ENCODE measurements at regions not wholly inside any gene's neighbourhood (a gene's known extent, or its start where the extent isn't known, plus 50 kb on each side); places are given as distances from the start of the nearest gene placed in this dataset.

- no peak overlapping the region for H3K18ac ChIP-seq (ENCODE audit: low read length)
- H3K23ac ChIP-seq (ENCODE audit: low read depth, low read length, poor library complexity), result no peak overlapping the region
Observed at GRCh38 chr5:103474677-103475076, 87.9 kb downstream of the NUDT12 start.

GRCh38 chr5:103473725-103474124, 88.9 kb downstream of the NUDT12 start:
- no peak overlapping the region for H3K27ac ChIP-seq (replicated peaks; ENCODE audit: low read length)
- H2BK120ac ChIP-seq (ENCODE audit: low read depth, low read length), result no peak overlapping the region
- H3K23ac ChIP-seq (ENCODE audit: low read depth, low read length, poor library complexity), result no peak overlapping the region
- no peak overlapping the region for H4K91ac ChIP-seq (ENCODE audit: low read depth, low read length, poor library complexity)
- H2BK15ac ChIP-seq (ENCODE audit: low read length), result no peak overlapping the region
- H3K4me3 ChIP-seq (ENCODE audit: low read length in 2 of 2), result no peak overlapping the region
- H3K18ac ChIP-seq (ENCODE audit: low read length), result no peak overlapping the region
- H3K4me2 ChIP-seq (ENCODE audit: insufficient read depth, low read length, poor library complexity, severe bottlenecking), result no peak overlapping the region
- no peaks in the 10 kb centered on the region for H3K36me3 ChIP-seq (replicated peaks in 1 of 2; ENCODE audit: control insufficient read depth in 2 of 2, insufficient read depth in 2 of 2, low read length in 2 of 2)
- peaks cover 3 to 4% of the 10 kb centered on the region in 2 donors for H3K4me1 ChIP-seq (ENCODE audit: control insufficient read depth in 2 of 2, insufficient read depth in 1 of 2, low read depth in 1 of 2, low read length in 2 of 2)
- no peak overlapping the region for H2BK5ac ChIP-seq (ENCODE audit: low read length)
- H2BK12ac ChIP-seq (ENCODE audit: low read length), result no peak overlapping the region
- no peak overlapping the region for H2AFZ ChIP-seq (ENCODE audit: low read length)
- H3K14ac ChIP-seq (ENCODE audit: low read length), result no peak overlapping the region
- no peak overlapping the region for H4K8ac ChIP-seq (ENCODE audit: low read depth, low read length)
- H3K4ac ChIP-seq (ENCODE audit: low read length), result no peak overlapping the region
- H3K9me3 ChIP-seq (replicated peaks in 1 of 2; ENCODE audit: control insufficient read depth in 2 of 2, insufficient read depth in 1 of 2, low read depth in 1 of 2, low read length in 2 of 2), result no peaks in the 10 kb centered on the region
- no peak for DNase-seq (ENCODE audit: low spot score)
- H3K79me1 ChIP-seq (ENCODE audit: low read depth, low read length), result no peaks in the 10 kb centered on the region
- H2AK5ac ChIP-seq (ENCODE audit: low read depth, low read length), result no peak overlapping the region
- no peaks in the 10 kb centered on the region for H3K27me3 ChIP-seq (ENCODE audit: control insufficient read depth in 3 of 3, insufficient read depth in 3 of 3, low read depth in 1 of 3, low read length in 3 of 3)
- no peak overlapping the region for H3K9ac ChIP-seq (ENCODE audit: low read depth, low read length, poor library complexity)

More at GRCh38 chr5:103474677-103475076, 87.9 kb downstream of the NUDT12 start:
- no peak for DNase-seq (ENCODE audit: low spot score)
- H2BK5ac ChIP-seq (ENCODE audit: low read length), result no peak overlapping the region
- no peaks in the 10 kb centered on the region for H3K27me3 ChIP-seq (ENCODE audit: control insufficient read depth in 3 of 3, insufficient read depth in 3 of 3, low read depth in 1 of 3, low read length in 3 of 3)
- H3K4me2 ChIP-seq (ENCODE audit: insufficient read depth, low read length, poor library complexity, severe bottlenecking), result no peak overlapping the region
- no peak overlapping the region for H4K8ac ChIP-seq (ENCODE audit: low read depth, low read length)
- no peak overlapping the region for H2AK5ac ChIP-seq (ENCODE audit: low read depth, low read length)
- peak overlapping the region; percentile 64 for H2AFZ ChIP-seq (ENCODE audit: low read length)
- H2BK12ac ChIP-seq (ENCODE audit: low read length), result no peak overlapping the region
- no peak overlapping the region for H3K4ac ChIP-seq (ENCODE audit: low read length)
- H3K27ac ChIP-seq (replicated peaks; ENCODE audit: low read length), result no peak overlapping the region
- H3K36me3 ChIP-seq (replicated peaks in 1 of 2; ENCODE audit: control insufficient read depth in 2 of 2, insufficient read depth in 2 of 2, low read length in 2 of 2), result no peaks in the 10 kb centered on the region
- H3K14ac ChIP-seq (ENCODE audit: low read length), result no peak overlapping the region
- H3K4me3 ChIP-seq (ENCODE audit: low read length in 2 of 2), result no peak overlapping the region
- H3K4me1 ChIP-seq (ENCODE audit: control insufficient read depth in 2 of 2, insufficient read depth in 1 of 2, low read depth in 1 of 2, low read length in 2 of 2), result peaks cover 2 to 4% of the 10 kb centered on the region in 2 donors
- WGBS, 2 donors (ENCODE audit: extremely low coverage in 2 of 2, insufficient read length in 2 of 2, insufficient replicate concordance in 1 of 2), result 100% methylated on average over 1 of the region's 1 CpG; no CpG with 5 or more reads in 1 of the 2 donors
- H4K91ac ChIP-seq (ENCODE audit: low read depth, low read length, poor library complexity), result no peak overlapping the region
- H3K9ac ChIP-seq (ENCODE audit: low read depth, low read length, poor library complexity), result no peak overlapping the region
- H3K79me1 ChIP-seq (ENCODE audit: low read depth, low read length), result no peaks in the 10 kb centered on the region
- H2BK120ac ChIP-seq (ENCODE audit: low read depth, low read length), result no peak overlapping the region
- H3K9me3 ChIP-seq (replicated peaks in 1 of 2; ENCODE audit: control insufficient read depth in 2 of 2, insufficient read depth in 1 of 2, low read depth in 1 of 2, low read length in 2 of 2), result no peaks in the 10 kb centered on the region
- H2BK15ac ChIP-seq (ENCODE audit: low read length), result no peak overlapping the region

- Histone ChIP-seq H3K4me2 (ENCODE audit: insufficient read depth, low read length, poor library complexity, severe bottlenecking) (no peak overlapping the region), H3K18ac (ENCODE audit: low read length) (no peak overlapping the region), H2BK12ac (ENCODE audit: low read length) (no peak overlapping the region), H3K4me3 (ENCODE audit: low read length in 2 of 2) (no peak overlapping the region), H3K9me3 (replicated peaks in 1 of 2; ENCODE audit: control insufficient read depth in 2 of 2, insufficient read depth in 1 of 2, low read depth in 1 of 2, low read length in 2 of 2) (no peaks in the 10 kb centered on the region), H2BK120ac (ENCODE audit: low read depth, low read length) (no peak overlapping the region), H3K23ac (ENCODE audit: low read depth, low read length, poor library complexity) (no peak overlapping the region), H2BK15ac (ENCODE audit: low read length) (no peak overlapping the region), H2AK5ac (ENCODE audit: low read depth, low read length) (no peak overlapping the region), H2AFZ (ENCODE audit: low read length) (no peak overlapping the region), H3K9ac (ENCODE audit: low read depth, low read length, poor library complexity) (no peak overlapping the region), H2BK5ac (ENCODE audit: low read length) (no peak overlapping the region), H3K27ac (replicated peaks; ENCODE audit: low read length) (no peak overlapping the region), H3K4ac (ENCODE audit: low read length) (no peak overlapping the region), H3K14ac (ENCODE audit: low read length) (no peak overlapping the region), H3K4me1 (ENCODE audit: control insufficient read depth in 2 of 2, insufficient read depth in 1 of 2, low read depth in 1 of 2, low read length in 2 of 2) (peaks cover 4 to 6% of the 10 kb centered on the region in 2 donors), H4K91ac (ENCODE audit: low read depth, low read length, poor library complexity) (no peak overlapping the region), H4K8ac (ENCODE audit: low read depth, low read length) (no peak overlapping the region), H3K27me3 (ENCODE audit: control insufficient read depth in 3 of 3, insufficient read depth in 3 of 3, low read depth in 1 of 3, low read length in 3 of 3) (no peaks in the 10 kb centered on the region), H3K79me1 (ENCODE audit: low read depth, low read length) (no peaks in the 10 kb centered on the region), H3K36me3 (replicated peaks in 1 of 2; ENCODE audit: control insufficient read depth in 2 of 2, insufficient read depth in 2 of 2, low read length in 2 of 2) (no peaks in the 10 kb centered on the region)
- no peak for DNase-seq (ENCODE audit: low spot score)
- WGBS, 2 donors (ENCODE audit: extremely low coverage in 2 of 2, insufficient read length in 2 of 2, insufficient replicate concordance in 1 of 2), result no CpG with 5 or more reads among the region's 1 CpG
Observed at GRCh38 chr5:103472830-103473229, 89.8 kb downstream of the NUDT12 start.

GRCh38 chr5:103472265-103472664, 90.3 kb downstream of the NUDT12 start:
- Histone ChIP-seq H2AK5ac (ENCODE audit: low read depth, low read length) (no peak overlapping the region), H2BK15ac (ENCODE audit: low read length) (no peak overlapping the region), H4K8ac (ENCODE audit: low read depth, low read length) (no peak overlapping the region), H3K9me3 (replicated peaks in 1 of 2; ENCODE audit: control insufficient read depth in 2 of 2, insufficient read depth in 1 of 2, low read depth in 1 of 2, low read length in 2 of 2) (no peaks in the 10 kb centered on the region), H3K79me1 (ENCODE audit: low read depth, low read length) (no peaks in the 10 kb centered on the region), H2BK12ac (ENCODE audit: low read length) (no peak overlapping the region), H3K4me2 (ENCODE audit: insufficient read depth, low read length, poor library complexity, severe bottlenecking) (no peak overlapping the region), H3K4me3 (ENCODE audit: low read length in 2 of 2) (no peak overlapping the region), H4K91ac (ENCODE audit: low read depth, low read length, poor library complexity) (no peak overlapping the region), H2BK120ac (ENCODE audit: low read depth, low read length) (no peak overlapping the region), H3K4ac (ENCODE audit: low read length) (no peak overlapping the region), H3K23ac (ENCODE audit: low read depth, low read length, poor library complexity) (no peak overlapping the region), H2AFZ (ENCODE audit: low read length) (no peak overlapping the region), H3K4me1 (ENCODE audit: control insufficient read depth in 2 of 2, insufficient read depth in 1 of 2, low read depth in 1 of 2, low read length in 2 of 2) (peaks cover 4 to 6% of the 10 kb centered on the region in 2 donors), H2BK5ac (ENCODE audit: low read length) (no peak overlapping the region), H3K18ac (ENCODE audit: low read length) (no peak overlapping the region), H3K14ac (ENCODE audit: low read length) (no peak overlapping the region), H3K27me3 (ENCODE audit: control insufficient read depth in 3 of 3, insufficient read depth in 3 of 3, low read depth in 1 of 3, low read length in 3 of 3) (no peaks in the 10 kb centered on the region), H3K9ac (ENCODE audit: low read depth, low read length, poor library complexity) (no peak overlapping the region), H3K27ac (replicated peaks; ENCODE audit: low read length) (no peak overlapping the region), H3K36me3 (replicated peaks in 1 of 2; ENCODE audit: control insufficient read depth in 2 of 2, insufficient read depth in 2 of 2, low read length in 2 of 2) (no peaks in the 10 kb centered on the region)
- no peak for DNase-seq (ENCODE audit: low spot score)
- WGBS, 2 donors (ENCODE audit: extremely low coverage in 2 of 2, insufficient read length in 2 of 2, insufficient replicate concordance in 1 of 2), result no CpG with 5 or more reads among the region's 1 CpG

Data from neuronal stem cell (in vitro differentiated cells).